ENCODE measurements at regions not wholly inside any gene's neighbourhood (a gene's known extent, or its start where the extent isn't known, plus 50 kb on each side); places are given as distances from the start of the nearest gene placed in this dataset.

DNA sequence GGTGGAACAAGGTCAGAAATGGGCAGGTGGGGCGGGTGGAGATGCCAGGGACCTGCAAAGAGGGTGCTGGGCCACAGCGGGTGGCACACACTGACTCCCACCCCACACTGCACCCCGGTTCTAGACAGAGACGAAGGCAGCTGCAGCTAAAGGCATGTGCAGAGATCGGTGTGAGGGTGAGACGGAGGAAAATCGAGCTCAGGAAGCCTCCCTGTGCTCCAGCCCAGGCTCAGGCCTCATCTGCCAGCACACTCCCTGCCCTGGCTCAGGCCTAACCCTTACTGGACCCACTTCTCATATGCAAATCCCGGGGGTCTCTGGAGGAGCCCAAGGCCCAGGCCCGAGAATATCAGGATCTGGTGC, 130.8 kb upstream of the PPP1R26 start:
- no peak overlapping the region for H3K4me3 ChIP-seq (ENCODE audit: low read depth, low read length)
- no peak for DNase-seq (ENCODE audit: low read depth)
- TF ChIP-seq, protein P1, sequence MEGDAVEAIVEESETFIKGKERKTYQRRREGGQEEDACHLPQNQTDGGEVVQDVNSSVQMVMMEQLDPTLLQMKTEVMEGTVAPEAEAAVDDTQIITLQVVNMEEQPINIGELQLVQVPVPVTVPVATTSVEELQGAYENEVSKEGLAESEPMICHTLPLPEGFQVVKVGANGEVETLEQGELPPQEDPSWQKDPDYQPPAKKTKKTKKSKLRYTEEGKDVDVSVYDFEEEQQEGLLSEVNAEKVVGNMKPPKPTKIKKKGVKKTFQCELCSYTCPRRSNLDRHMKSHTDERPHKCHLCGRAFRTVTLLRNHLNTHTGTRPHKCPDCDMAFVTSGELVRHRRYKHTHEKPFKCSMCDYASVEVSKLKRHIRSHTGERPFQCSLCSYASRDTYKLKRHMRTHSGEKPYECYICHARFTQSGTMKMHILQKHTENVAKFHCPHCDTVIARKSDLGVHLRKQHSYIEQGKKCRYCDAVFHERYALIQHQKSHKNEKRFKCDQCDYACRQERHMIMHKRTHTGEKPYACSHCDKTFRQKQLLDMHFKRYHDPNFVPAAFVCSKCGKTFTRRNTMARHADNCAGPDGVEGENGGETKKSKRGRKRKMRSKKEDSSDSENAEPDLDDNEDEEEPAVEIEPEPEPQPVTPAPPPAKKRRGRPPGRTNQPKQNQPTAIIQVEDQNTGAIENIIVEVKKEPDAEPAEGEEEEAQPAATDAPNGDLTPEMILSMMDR (IDR thresholded peaks at IDR 0.05; ENCODE audit: insufficient read depth, low read depth, low read length, missing control alignments) = no peak

DNA sequence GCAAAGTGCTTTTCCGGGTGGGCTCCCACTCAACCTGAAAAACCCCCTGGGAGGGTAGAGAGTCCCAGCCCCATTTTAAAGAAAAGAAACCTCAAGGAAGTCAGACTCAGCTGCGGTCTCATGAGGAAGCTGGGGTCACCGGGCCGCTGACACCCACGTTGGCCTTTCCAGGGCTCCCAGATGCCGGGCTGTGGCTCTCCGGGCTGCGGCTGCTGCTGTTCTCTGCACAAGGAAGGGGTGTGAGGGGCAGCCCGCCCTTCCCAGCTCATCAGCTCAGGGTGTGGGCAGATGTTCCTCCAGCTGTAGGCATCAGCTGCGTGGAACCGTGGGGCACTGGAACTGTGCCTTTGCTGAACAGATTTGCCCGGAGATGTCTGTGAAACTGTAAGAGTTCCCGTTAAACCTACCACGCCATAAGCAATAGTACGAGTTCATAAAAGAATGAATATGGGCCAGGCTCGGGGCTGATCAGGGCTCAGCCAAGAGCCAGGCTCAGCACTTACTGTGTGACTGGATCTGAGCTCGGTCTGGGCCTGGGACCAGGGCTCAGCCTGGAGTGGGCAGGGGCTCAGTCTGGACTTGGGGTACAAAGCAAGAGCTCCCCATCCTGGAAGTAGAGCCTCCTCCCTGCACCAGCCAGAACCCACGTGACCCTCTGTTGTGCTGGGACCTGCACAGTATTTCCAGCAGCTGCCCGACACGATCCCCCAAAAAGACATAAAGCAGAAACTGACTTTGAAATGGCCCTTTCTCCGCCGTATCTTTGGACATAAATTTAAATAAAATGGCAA, 130.2 kb upstream of the PPP1R26 start:
- DNase-seq (ENCODE audit: low read depth) = no peak
- H3K4me3 ChIP-seq (ENCODE audit: low read depth, low read length) = no peak overlapping the region
- TF ChIP-seq, protein P1 (IDR thresholded peaks at IDR 0.05; ENCODE audit: insufficient read depth, low read depth, low read length, missing control alignments) = no peak

DNA sequence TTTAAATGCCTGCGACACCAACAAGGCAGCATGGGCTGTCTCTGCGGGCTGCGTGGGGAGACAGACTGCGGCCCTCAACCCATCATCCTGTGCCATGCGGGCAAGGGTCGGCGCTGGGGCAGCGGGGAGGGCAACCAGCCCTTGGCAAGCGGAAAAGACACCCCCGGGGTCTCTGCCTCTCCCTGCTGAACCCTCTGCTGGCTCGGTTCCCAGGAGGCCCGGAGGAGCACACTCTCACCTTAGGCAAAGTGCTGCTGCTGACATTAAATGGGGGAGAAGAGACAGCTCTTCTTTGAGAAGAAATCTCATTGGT, 129.6 kb upstream of the PPP1R26 start:
- no peak for DNase-seq (ENCODE audit: low read depth)
- H3K4me3 ChIP-seq (ENCODE audit: low read depth, low read length) = no peak overlapping the region
- TF ChIP-seq, protein P1 (IDR thresholded peaks at IDR 0.05; ENCODE audit: insufficient read depth, low read depth, low read length, missing control alignments) = no peak

DNA sequence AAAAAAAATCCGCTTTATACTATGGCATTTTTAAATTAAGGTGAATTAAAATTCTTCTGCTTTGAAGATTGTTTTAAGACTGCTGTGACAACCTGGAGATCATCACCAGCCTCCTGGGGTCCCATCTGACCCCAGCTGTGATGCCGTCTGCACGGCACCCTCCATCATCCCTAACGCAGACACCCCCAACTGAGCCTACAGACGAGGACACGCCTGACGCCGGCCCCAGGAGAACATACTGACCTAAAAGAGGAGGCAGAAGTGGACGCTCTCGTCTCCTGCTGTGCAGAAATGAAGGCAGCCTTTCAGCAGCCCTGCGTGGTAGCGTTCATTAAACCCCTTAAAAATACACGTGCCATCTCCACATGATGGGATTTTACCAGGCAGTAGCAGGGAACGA, 125.6 kb upstream of the PPP1R26 start:
- no peak for DNase-seq (ENCODE audit: low read depth)
- TF ChIP-seq, protein P1 (IDR thresholded peaks at IDR 0.05; ENCODE audit: insufficient read depth, low read depth, low read length, missing control alignments) = no peak
- no peak overlapping the region for H3K4me3 ChIP-seq (ENCODE audit: low read depth, low read length)

DNA sequence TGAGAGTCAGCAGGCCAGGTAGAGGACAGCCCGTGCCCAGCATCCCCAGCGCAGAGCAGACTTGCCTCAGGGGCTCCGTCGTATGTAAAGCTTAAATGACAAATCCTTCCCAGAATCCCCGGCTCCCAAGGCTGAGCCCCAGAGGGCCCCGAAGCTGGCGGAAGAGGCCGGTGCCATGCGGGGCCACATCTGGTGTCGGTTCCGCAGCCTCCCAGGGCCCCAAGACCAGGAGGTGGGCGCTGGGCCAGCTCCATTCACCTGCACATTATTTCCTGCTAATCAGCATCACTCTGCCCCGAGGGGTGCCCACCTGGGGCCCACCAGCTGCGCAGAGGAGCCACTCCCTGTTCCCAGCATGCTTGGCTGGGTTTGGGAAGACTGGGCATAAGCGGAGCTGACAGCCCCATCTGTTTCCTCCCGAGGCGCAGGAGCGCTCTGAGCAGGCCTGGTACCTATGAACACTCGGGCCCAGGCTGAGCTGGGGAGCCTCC, 124.0 kb upstream of the PPP1R26 start:
- no peak for DNase-seq (ENCODE audit: low read depth)
- H3K4me3 ChIP-seq (ENCODE audit: low read depth, low read length) = no peak overlapping the region
- TF ChIP-seq, protein P1 (IDR thresholded peaks at IDR 0.05; ENCODE audit: insufficient read depth, low read depth, low read length, missing control alignments) = no peak

DNA sequence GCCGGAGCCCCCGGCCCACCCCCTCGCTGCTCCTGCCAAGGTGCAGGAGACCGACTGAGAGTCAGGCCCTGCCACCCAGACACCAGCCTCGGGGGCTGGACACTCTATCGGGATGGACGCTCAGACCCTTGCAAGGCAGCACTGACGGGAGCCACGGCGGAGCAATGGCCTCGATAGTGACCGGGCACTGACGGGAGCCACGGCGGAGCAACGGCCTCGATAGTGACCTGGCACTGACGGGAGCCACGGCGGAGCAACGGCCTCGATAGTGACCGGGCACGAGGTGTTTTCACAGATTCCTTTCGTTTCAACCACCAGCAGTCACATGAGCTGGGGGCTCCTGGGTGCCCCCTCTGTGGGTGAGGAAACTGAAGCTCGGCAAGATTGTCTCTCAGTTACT, 123.6 kb upstream of the PPP1R26 start:
- no peak overlapping the region for H3K4me3 ChIP-seq (ENCODE audit: low read depth, low read length)
- DNase-seq (ENCODE audit: low read depth) = no peak
- TF ChIP-seq, protein P1 (IDR thresholded peaks at IDR 0.05; ENCODE audit: insufficient read depth, low read depth, low read length, missing control alignments) = no peak

DNA sequence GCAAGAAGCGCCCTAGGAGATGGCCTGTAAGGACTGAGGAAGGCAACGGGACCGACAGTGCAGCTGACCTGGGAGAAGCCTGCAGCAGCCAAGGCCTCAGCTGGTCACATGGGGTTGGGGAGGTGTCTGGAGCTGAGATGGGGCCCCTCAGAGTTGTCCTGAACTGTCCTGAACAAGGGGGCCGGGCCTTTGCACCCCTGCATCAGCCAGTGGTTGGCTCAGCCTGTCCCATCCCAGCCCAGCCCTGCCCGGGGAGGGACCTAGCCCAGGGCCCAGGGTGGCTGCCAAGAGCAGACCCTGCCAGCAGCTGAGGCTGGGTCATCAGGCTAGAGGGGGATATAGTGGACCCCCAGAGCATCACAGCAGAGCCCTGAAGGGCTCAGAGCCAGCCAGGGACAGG, 122.8 kb upstream of the PPP1R26 start:
- no peak overlapping the region for H3K4me3 ChIP-seq (ENCODE audit: low read depth, low read length)
- no peak for DNase-seq (ENCODE audit: low read depth)
- TF ChIP-seq, protein P1 (IDR thresholded peaks at IDR 0.05; ENCODE audit: insufficient read depth, low read depth, low read length, missing control alignments) = no peak
